GM12878 (cell line): ENCODE measurements at regions not wholly inside any gene's neighbourhood (a gene's known extent, or its start where the extent isn't known, plus 50 kb on each side); places are given as distances from the start of the nearest gene placed in this dataset.

Experiments used
- ATAC-seq: fragments of 200-7000 bp; cut with Tn5 transposase; 3 replicates; pipeline ENCODE4 v1.9.1; 2020; ENCODE audit warnings: mild to moderate bottlenecking, moderate library complexity
- BruUV-seq: library from RNA; stranded (reverse); fragments of 400-500 nt; replicated peaks from 2 replicates; lab custom pipeline; 2021; lab: Mats Ljungman, UMichigan
- CTCF ChIA-PET: fragments of 300-600 bp; sonication (Branson Sonifier 250); formaldehyde crosslinking; extraction: SDS; loops from one replicate; lab custom pipeline; 2021; ENCODE audit warnings: inconsistent platforms; lab: Yijun Ruan, JAX
- POLR2A ChIA-PET: fragments of 350-600 bp; formaldehyde crosslinking; extraction: SDS; loops from one replicate; lab custom pipeline; 2021; ENCODE audit warnings: inconsistent platforms; lab: Charles Lee
- RAD21 ChIA-PET: fragments of 300-600 bp; sonication (Branson Sonifier 250); formaldehyde crosslinking; loops from one replicate; lab custom pipeline; 2023; ENCODE audit warnings: antibody characterized with exemption; ENCODE audit not compliant: unreplicated experiment; lab: Charles Lee
- SMC1A ChIA-PET: fragments of 300-600 bp; sonication (Branson Sonifier 250); formaldehyde crosslinking; loops from one replicate; lab custom pipeline; 2023; ENCODE audit not compliant: unreplicated experiment, uncharacterized antibody; lab: Charles Lee
- DNase-seq: peaks from one replicate; pipeline ENCODE4 v3.0.0-alpha.2; 2011; ENCODE audit warnings: low read depth, low spot score
- FAIRE-seq: peaks from 3 replicates; lab custom pipeline; 2011; peaks lifted over from hg19 to GRCh38; lab: Jason Lieb, UNC
- H2AFZ ChIP-seq: 2 replicates; pipeline ENCODE4 v1.6.0; 2011; ENCODE audit warnings: low read depth, low read length, control low read depth; ENCODE audit not compliant: control insufficient read depth
- H3K27ac ChIP-seq: 2 replicates; pipeline ENCODE4 v1.5.1; 2011; ENCODE audit warnings: control low read depth; ENCODE audit not compliant: control insufficient read depth, insufficient read depth
- H3K27me3 ChIP-seq, 2 experiments: replicated peaks in 1 of 2; 2 replicates each; pipeline versions ENCODE4 v1.6.0 to v1.6.1; 2011; ENCODE audit warnings: low read length in 1 of 2; ENCODE audit not compliant: control insufficient read depth in 2 of 2, insufficient read depth in 2 of 2
- H3K36me3 ChIP-seq, 2 experiments: 2 replicates each; pipeline ENCODE4 v1.5.1; 2011; ENCODE audit warnings: low read length in 1 of 2; ENCODE audit not compliant: control insufficient read depth in 2 of 2, insufficient read depth in 2 of 2
- H3K4me1 ChIP-seq: 2 replicates; pipeline ENCODE4 v1.6.1; 2011; ENCODE audit warnings: mild to moderate bottlenecking, low read length, moderate library complexity, mixed read lengths; ENCODE audit not compliant: control insufficient read depth, insufficient read depth
- H3K4me2 ChIP-seq: 2 replicates; pipeline ENCODE4 v1.6.0; 2011; ENCODE audit warnings: control low read depth; ENCODE audit not compliant: control insufficient read depth, insufficient read depth
- H3K4me3 ChIP-seq: fragments of 200-600 bp; sonication (generic); 2 replicates; pipeline ENCODE4 v1.5.1; 2016
- H3K79me2 ChIP-seq: 2 replicates; pipeline ENCODE4 v1.6.0; 2011; ENCODE audit warnings: low read length; ENCODE audit not compliant: control insufficient read depth, insufficient read depth
- H3K9ac ChIP-seq: 2 replicates; pipeline ENCODE4 v1.8.0; 2011; ENCODE audit warnings: low read length, control low read depth, mixed read lengths; ENCODE audit not compliant: control insufficient read depth, insufficient read depth
- H3K9me3 ChIP-seq: replicated peaks from 3 replicates; pipeline ENCODE4 v1.5.1; 2011; ENCODE audit warnings: mild to moderate bottlenecking, low read length; ENCODE audit not compliant: control insufficient read depth, insufficient read depth
- H4K20me1 ChIP-seq: 2 replicates; pipeline ENCODE4 v1.6.0; 2011; ENCODE audit not compliant: control insufficient read depth, insufficient read depth
- BCL3 ChIP-seq: IDR thresholded peaks from 2 replicates; pipeline ENCODE4 v1.6.1; 2011; ENCODE audit warnings: borderline replicate concordance, low read depth, mild to moderate bottlenecking, moderate library complexity, low read length; ENCODE audit not compliant: insufficient read depth, poor library complexity, severe bottlenecking
- BHLHE40 ChIP-seq, 2 experiments: fragments of 450-650 bp in 1 of 2; IDR thresholded peaks; 2 replicates each; pipeline ENCODE4 v1.6.1; 2011 to 2017; ENCODE audit warnings: low read depth in 2 of 2, borderline replicate concordance in 1 of 2, improper control_type of control experiment in 1 of 2, low read length in 1 of 2, mild to moderate bottlenecking in 1 of 2
- CHD2 ChIP-seq: IDR thresholded peaks from 2 replicates; pipeline ENCODE4 v1.6.1; 2011; ENCODE audit warnings: low read depth, low read length, improper control_type of control experiment, borderline replicate concordance
- SP1 ChIP-seq: IDR thresholded peaks from one replicate; pipeline ENCODE4 v1.6.1; 2011; ENCODE audit warnings: low read depth, low read length
- TAF1 ChIP-seq: IDR thresholded peaks from 2 replicates; pipeline ENCODE4 v1.6.1; 2011; ENCODE audit warnings: mild to moderate bottlenecking, low read depth, low read length, borderline replicate concordance
- YY1 ChIP-seq: IDR thresholded peaks from 2 replicates; pipeline ENCODE4 v1.6.1; 2011; ENCODE audit warnings: low read depth, mild to moderate bottlenecking, low read length
- WGBS: methylation state at CpG from one replicate; pipeline ENCODE4 v1.1.6; 2016; ENCODE audit warnings: low lambda C conversion rate; ENCODE audit not compliant: insufficient replicate concordance, insufficient coverage; ENCODE audit errors: missing lambda C conversion rate; 5-methylcytosine and 5-hydroxymethylcytosine counted together
- in situ Hi-C: fragments of 300-500 bp; cut with MboI; formaldehyde crosslinking; loops from 9 replicates; pipeline ENCODE4 v1.14.3; 2018; ENCODE audit warnings: mixed read lengths
- intact Hi-C: fragments of 100-400 bp; cut with micrococcal nuclease; formaldehyde crosslinking; loops from one replicate; pipeline ENCODE4 v1.14.2; 2022; ENCODE audit not compliant: unreplicated experiment
- TF ChIP-seq, protein P1 (sequence below), 3 experiments: IDR thresholded peaks in 2 of 3; conservative IDR thresholded peaks in 1 of 3; 2 replicates each; pipeline ENCODE4 v1.5.1; 2011; ENCODE audit warnings: low read depth in 3 of 3, low read length in 3 of 3, mild to moderate bottlenecking in 3 of 3, control low read depth in 2 of 3, moderate library complexity in 2 of 3, inconsistent platforms in 1 of 3, mixed read lengths in 1 of 3; ENCODE audit not compliant: control insufficient read depth in 2 of 3, insufficient read depth in 1 of 3; ENCODE audit errors: extremely low read depth in 1 of 3
- TF ChIP-seq, protein P2 (sequence below): IDR thresholded peaks from 2 replicates; pipeline ENCODE4 v1.6.1; 2011; ENCODE audit warnings: borderline replicate concordance, low read depth, mild to moderate bottlenecking, moderate library complexity, mixed read lengths, low read length; ENCODE audit not compliant: insufficient read depth; ENCODE audit errors: extremely low read length

DNA sequence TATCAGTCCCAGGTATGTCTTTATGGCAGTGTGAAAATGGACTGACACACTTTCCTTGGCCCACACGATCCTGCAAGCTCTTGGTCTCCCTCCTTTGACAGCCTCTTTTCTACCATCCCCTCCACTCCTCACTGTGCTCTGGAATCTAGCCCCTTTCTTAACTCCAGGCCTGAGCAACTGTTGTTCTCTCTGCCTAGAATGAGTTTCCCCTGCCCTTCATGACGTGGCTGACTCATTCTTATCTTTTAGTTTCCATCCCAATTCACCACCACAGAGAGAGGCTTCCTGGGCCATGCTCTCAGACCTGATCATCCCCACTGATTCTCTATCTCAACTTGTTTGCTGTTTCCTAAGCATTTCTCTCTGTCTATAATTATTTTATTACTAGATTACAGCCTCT, 157.4 kb upstream of the HMGA2 start:
- no peaks in the 10 kb centered on the region for H3K27me3 ChIP-seq
- ChIA-PET CTCF (no interaction called here), SMC1A (no interaction called here), RAD21 (no interaction called here), POLR2A (interaction anchor here (0.5 kb wide), 1 partner anchor 420 kb away, joined by 8 read pairs; no protein-coding TSS in a partner anchor)
- no peak overlapping the region for H3K9ac ChIP-seq
- no peaks in the 10 kb centered on the region for H3K4me1 ChIP-seq
- BruUV-seq: no TSS peak
- intact Hi-C loops (no loop called here), in situ Hi-C loops (no loop called here)
- ATAC-seq (peak; percentile 54), DNase-seq (no peak), FAIRE-seq (no peak)
- no peaks in the 10 kb centered on the region for H3K36me3 ChIP-seq
- no peak overlapping the region for H3K4me3 ChIP-seq
- H2AFZ ChIP-seq: no peak overlapping the region
- no peaks in the 10 kb centered on the region for H3K79me2 ChIP-seq
- no peak overlapping the region for H3K27ac ChIP-seq
- H4K20me1 ChIP-seq: no peaks in the 10 kb centered on the region
- WGBS: 3% methylated on average over 2 of the region's 2 CpGs
- no peaks in the 10 kb centered on the region for H3K9me3 ChIP-seq
- H3K4me2 ChIP-seq: no peak overlapping the region
- TF ChIP-seq TAF1: no peak
- TF ChIP-seq, protein P1, sequence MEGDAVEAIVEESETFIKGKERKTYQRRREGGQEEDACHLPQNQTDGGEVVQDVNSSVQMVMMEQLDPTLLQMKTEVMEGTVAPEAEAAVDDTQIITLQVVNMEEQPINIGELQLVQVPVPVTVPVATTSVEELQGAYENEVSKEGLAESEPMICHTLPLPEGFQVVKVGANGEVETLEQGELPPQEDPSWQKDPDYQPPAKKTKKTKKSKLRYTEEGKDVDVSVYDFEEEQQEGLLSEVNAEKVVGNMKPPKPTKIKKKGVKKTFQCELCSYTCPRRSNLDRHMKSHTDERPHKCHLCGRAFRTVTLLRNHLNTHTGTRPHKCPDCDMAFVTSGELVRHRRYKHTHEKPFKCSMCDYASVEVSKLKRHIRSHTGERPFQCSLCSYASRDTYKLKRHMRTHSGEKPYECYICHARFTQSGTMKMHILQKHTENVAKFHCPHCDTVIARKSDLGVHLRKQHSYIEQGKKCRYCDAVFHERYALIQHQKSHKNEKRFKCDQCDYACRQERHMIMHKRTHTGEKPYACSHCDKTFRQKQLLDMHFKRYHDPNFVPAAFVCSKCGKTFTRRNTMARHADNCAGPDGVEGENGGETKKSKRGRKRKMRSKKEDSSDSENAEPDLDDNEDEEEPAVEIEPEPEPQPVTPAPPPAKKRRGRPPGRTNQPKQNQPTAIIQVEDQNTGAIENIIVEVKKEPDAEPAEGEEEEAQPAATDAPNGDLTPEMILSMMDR (IDR thresholded peaks at IDR 0.05 in 2 of 3, conservative IDR thresholded peaks at IDR 0.05 in 1 of 3; ENCODE audit: control insufficient read depth in 2 of 3, extremely low read depth in 1 of 3, insufficient read depth in 1 of 3, low read depth in 3 of 3, low read length in 3 of 3): no peak
- TF ChIP-seq, protein P2, sequence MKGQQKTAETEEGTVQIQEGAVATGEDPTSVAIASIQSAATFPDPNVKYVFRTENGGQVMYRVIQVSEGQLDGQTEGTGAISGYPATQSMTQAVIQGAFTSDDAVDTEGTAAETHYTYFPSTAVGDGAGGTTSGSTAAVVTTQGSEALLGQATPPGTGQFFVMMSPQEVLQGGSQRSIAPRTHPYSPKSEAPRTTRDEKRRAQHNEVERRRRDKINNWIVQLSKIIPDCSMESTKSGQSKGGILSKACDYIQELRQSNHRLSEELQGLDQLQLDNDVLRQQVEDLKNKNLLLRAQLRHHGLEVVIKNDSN: no peak
- no peak for TF ChIP-seq BHLHE40 (IDR thresholded peaks at IDR 0.05; ENCODE audit: borderline replicate concordance in 1 of 2, low read depth in 2 of 2, low read length in 1 of 2)
- no peak for TF ChIP-seq CHD2
- no peak for TF ChIP-seq YY1
- no peak for TF ChIP-seq SP1
- TF ChIP-seq BCL3: no peak
- TF ChIP-seq, all 136 proteins: peak for 0
